WTC11 (cell line): ENCODE measurements at regions not wholly inside any gene's neighbourhood (a gene's known extent, or its start where the extent isn't known, plus 50 kb on each side); places are given as distances from the start of the nearest gene placed in this dataset.

Source experiments
- ATAC-seq: fragments of 200-7000 bp; cut with Tn5 transposase; 2 replicates; pipeline ENCODE4 v1.10.0; 2021; ENCODE audit warnings: mild to moderate bottlenecking, moderate library complexity
- CTCF ChIA-PET: fragments of 300-600 bp; sonication (Branson Sonifier 250); formaldehyde crosslinking; loops from one replicate; lab custom pipeline; 2021; ENCODE audit warnings: antibody characterized with exemption; lab: Charles Lee
- POLR2A ChIA-PET: fragments of 350-600 bp; sonication (Branson Sonifier 250); formaldehyde crosslinking; loops from one replicate; lab custom pipeline; 2021; ENCODE audit warnings: antibody characterized with exemption; lab: Charles Lee
- DNase-seq: peaks from one replicate; pipeline ENCODE4 v3.0.0; 2021; ENCODE audit warnings: low spot score
- H3K27ac Mint-ChIP-seq: 2 replicates; pipeline ENCODE4 v1.8.0; 2021; ENCODE audit warnings: mixed read lengths
- H3K27me3 Mint-ChIP-seq: 2 replicates; pipeline ENCODE4 v1.8.0; 2021; ENCODE audit warnings: low read depth, mild to moderate bottlenecking, moderate library complexity, mixed read lengths
- H3K36me3 Mint-ChIP-seq: 2 replicates; pipeline ENCODE4 v1.8.0; 2021; ENCODE audit warnings: mixed read lengths
- H3K4me1 Mint-ChIP-seq: 2 replicates; pipeline ENCODE4 v1.8.0; 2022; ENCODE audit warnings: mixed read lengths
- H3K4me3 Mint-ChIP-seq: 2 replicates; pipeline ENCODE4 v1.8.0; 2021; ENCODE audit warnings: mild to moderate bottlenecking, moderate library complexity, mixed read lengths
- H3K9me3 Mint-ChIP-seq: 2 replicates; pipeline ENCODE4 v1.8.0; 2021; ENCODE audit warnings: mixed read lengths
- AFF4 ChIP-seq: sonication (generic); formaldehyde crosslinking; IDR thresholded peaks from 2 replicates; pipeline ENCODE4 v1.8.1; 2023; ENCODE audit warnings: mild to moderate bottlenecking, missing genetic modification reagents, borderline replicate concordance
- CBFB ChIP-seq: sonication (generic); formaldehyde crosslinking; IDR thresholded peaks from 2 replicates; pipeline ENCODE4 v1.8.1; 2022; ENCODE audit warnings: mild to moderate bottlenecking, low read depth, missing genetic modification reagents
- CDX4 ChIP-seq: fragments of 250-450 bp; sonication (Bioruptor Pico); IDR thresholded peaks from 2 replicates; pipeline ENCODE4 v1.9.0; 2021; ENCODE audit warnings: moderate library complexity, mild to moderate bottlenecking, inconsistent platforms, borderline replicate concordance
- ELF4 ChIP-seq: sonication (generic); formaldehyde crosslinking; IDR thresholded peaks from 2 replicates; pipeline ENCODE4 v1.8.1; 2022; ENCODE audit warnings: low read depth, mild to moderate bottlenecking, moderate library complexity, missing genetic modification reagents
- EMX1 ChIP-seq: fragments of 250-450 bp; sonication (Bioruptor Pico); IDR thresholded peaks from 2 replicates; pipeline ENCODE4 v1.8.0; 2021; ENCODE audit warnings: mild to moderate bottlenecking
- FOXJ3 ChIP-seq: sonication (generic); formaldehyde crosslinking; IDR thresholded peaks from 2 replicates; pipeline ENCODE4 v1.9.0; 2021; ENCODE audit warnings: missing genetic modification reagents, mild to moderate bottlenecking, borderline replicate concordance
- GRHL2 ChIP-seq: fragments of 250-450 bp; sonication (Bioruptor Pico); IDR thresholded peaks from 2 replicates; pipeline ENCODE4 v1.8.0; 2022; ENCODE audit warnings: mild to moderate bottlenecking, moderate library complexity; ENCODE audit not compliant: insufficient replicate concordance, severe bottlenecking
- HMGA2 ChIP-seq: fragments of 250-450 bp; sonication (Bioruptor Pico); IDR thresholded peaks from 2 replicates; pipeline ENCODE4 v1.4.0; 2021; ENCODE audit warnings: mild to moderate bottlenecking, moderate library complexity
- KAT7 ChIP-seq: sonication (generic); formaldehyde crosslinking; IDR thresholded peaks from 2 replicates; pipeline ENCODE4 v1.8.1; 2023; ENCODE audit warnings: missing genetic modification reagents, mild to moderate bottlenecking, borderline replicate concordance
- MAX ChIP-seq: sonication (generic); formaldehyde crosslinking; IDR thresholded peaks from 2 replicates; pipeline ENCODE4 v1.8.0; 2022; ENCODE audit warnings: mild to moderate bottlenecking, missing genetic modification reagents
- MXD4 ChIP-seq: fragments of 250-450 bp; sonication (Bioruptor Pico); IDR thresholded peaks from 2 replicates; pipeline ENCODE4 v1.8.0; 2021; ENCODE audit warnings: mild to moderate bottlenecking, moderate library complexity, borderline replicate concordance
- MYBL2 ChIP-seq: sonication (generic); formaldehyde crosslinking; IDR thresholded peaks from 2 replicates; pipeline ENCODE4 v1.8.1; 2023; ENCODE audit warnings: mild to moderate bottlenecking, moderate library complexity, missing genetic modification reagents
- OVOL2 ChIP-seq: fragments of 250-450 bp; sonication (Bioruptor Pico); IDR thresholded peaks from 2 replicates; pipeline ENCODE4 v1.9.0; 2021; ENCODE audit warnings: mild to moderate bottlenecking, borderline replicate concordance
- SP1 ChIP-seq: sonication (generic); formaldehyde crosslinking; conservative IDR thresholded peaks from 2 replicates; pipeline ENCODE4 v1.8.1; 2022; ENCODE audit warnings: missing genetic modification reagents
- ZNF317 ChIP-seq: sonication (generic); formaldehyde crosslinking; IDR thresholded peaks from 2 replicates; pipeline ENCODE4 v1.8.1; 2023; ENCODE audit warnings: low read depth, mild to moderate bottlenecking, moderate library complexity, missing genetic modification reagents, borderline replicate concordance
- ZNF671 ChIP-seq: fragments of 250-450 bp; sonication (Bioruptor Pico); IDR thresholded peaks from 2 replicates; pipeline ENCODE4 v1.8.0; 2021; ENCODE audit warnings: mild to moderate bottlenecking
- ZSCAN18 ChIP-seq: fragments of 250-450 bp; sonication (Bioruptor Pico); IDR thresholded peaks from 2 replicates; pipeline ENCODE4 v2.1.2; 2022; ENCODE audit warnings: mild to moderate bottlenecking, moderate library complexity

- TF ChIP-seq CBFB (CRISPR knock-in tag) (no peak), FOXJ3 (CRISPR knock-in tag) (no peak), MAX (CRISPR knock-in tag) (no peak), EMX1 (CRISPR knock-in tag) (no peak), SP1 (CRISPR knock-in tag) (no peak), AFF4 (no peak), ZNF317 (CRISPR knock-in tag) (no peak), KAT7 (CRISPR knock-in tag) (no peak), ELF4 (CRISPR knock-in tag) (no peak), HMGA2 (CRISPR knock-in tag) (no peak), OVOL2 (CRISPR knock-in tag) (no peak)
- ChIA-PET CTCF (no interaction called here), POLR2A (no interaction called here)
- Mint-ChIP-seq H3K27ac (no peak overlapping the region), H3K4me1 (no peaks in the 10 kb centered on the region), H3K4me3 (no peak overlapping the region), H3K27me3 (no peaks in the 10 kb centered on the region), H3K36me3 (0 out of 2 replicates have a peak, but pooled peaks cover 3% of the 10 kb centered on the region), H3K9me3 (peaks cover 18% of the 10 kb centered on the region)
- ATAC-seq (no peak), DNase-seq (no peak)
These were observed 63.4 kb upstream of the VEPH1 start for GRCh38 chr3:157566596-157566995.

- Mint-ChIP-seq H3K36me3 (0 out of 2 replicates have a peak, but pooled peaks cover 3% of the 10 kb centered on the region), H3K4me1 (no peaks in the 10 kb centered on the region), H3K4me3 (no peak overlapping the region), H3K27ac (no peak overlapping the region), H3K27me3 (no peaks in the 10 kb centered on the region), H3K9me3 (peaks cover 21% of the 10 kb centered on the region)
- no peak for DNase-seq
- CTCF ChIA-PET, result interaction anchor here (0.6 to 1.0 kb wide), 2 partner anchors 17 to 27 kb away, joined by 3 read pairs; no protein-coding TSS in a partner anchor
- ATAC-seq, result no peak
- POLR2A ChIA-PET, result no interaction called here
- TF ChIP-seq ZNF671 (CRISPR knock-in tag), result no peak
- no peak for TF ChIP-seq GRHL2
- no peak for TF ChIP-seq MXD4 (CRISPR knock-in tag)
- no peak for TF ChIP-seq ZSCAN18 (CRISPR knock-in tag)
- no peak for TF ChIP-seq CDX4
- TF ChIP-seq KAT7 (CRISPR knock-in tag), result no peak
- no peak for TF ChIP-seq MYBL2 (CRISPR knock-in tag)
- TF ChIP-seq, all 79 proteins: peak for 0
These were observed 56.2 kb upstream of the VEPH1 start for GRCh38 chr3:157559401-157559800.
